HepG2 (cell line): ENCODE measurements at regions not wholly inside any gene's neighbourhood (a gene's known extent, or its start where the extent isn't known, plus 50 kb on each side); places are given as distances from the start of the nearest gene placed in this dataset.

Experiments
- ATAC-seq: fragments of 200-7000 bp; cut with Tn5 transposase; 3 replicates; pipeline ENCODE4 v1.9.1; 2020; ENCODE audit warnings: mild to moderate bottlenecking, moderate library complexity
- BruUV-seq: library from RNA; stranded (reverse); fragments of 400-500 nt; replicated peaks from 2 replicates; lab custom pipeline; 2021; lab: Mats Ljungman, UMichigan
- CTCF ChIA-PET: fragments of 300-600 bp; formaldehyde crosslinking; extraction: SDS; loops from one replicate; lab custom pipeline; 2021; ENCODE audit warnings: low total read pairs, inconsistent platforms, low intra/inter-chr PET ratio; lab: Yijun Ruan, JAX
- POLR2A ChIA-PET: fragments of 350-600 bp; sonication (Branson Sonifier 250); formaldehyde crosslinking; loops from one replicate; lab custom pipeline; 2020; ENCODE audit warnings: antibody characterized with exemption, inconsistent platforms; lab: Yijun Ruan, JAX
- DNase-seq: peaks from one replicate; pipeline ENCODE4 v3.0.0-alpha.2; 2015; ENCODE audit warnings: low spot score
- FAIRE-seq: peaks from 3 replicates; lab custom pipeline; 2011; peaks lifted over from hg19 to GRCh38; lab: Jason Lieb, UNC
- H2AFZ ChIP-seq: one replicate; pipeline ENCODE4 v1.6.1; 2011; ENCODE audit warnings: low read length, inconsistent platforms
- H3K27ac ChIP-seq: fragments of 300-600 bp; 3 replicates; pipeline ENCODE4 v1.8.0; 2011; ENCODE audit warnings: mixed run types, mild to moderate bottlenecking, mixed read lengths, low read length, inconsistent platforms; ENCODE audit not compliant: insufficient read depth; ENCODE audit errors: extremely low read length
- H3K27me3 ChIP-seq, 2 experiments: fragments of 200-600 bp in 1 of 2; 2 replicates in 1 of 2; 3 replicates in 1 of 2; pipeline versions ENCODE4 v1.6.0 to v1.8.0; 2011; ENCODE audit warnings: low read length in 2 of 2, mild to moderate bottlenecking in 2 of 2, moderate library complexity in 2 of 2, inconsistent platforms in 1 of 2; ENCODE audit not compliant: insufficient read depth in 2 of 2, control insufficient read depth in 1 of 2
- H3K36me3 ChIP-seq, 2 experiments: fragments of 200-600 bp in 1 of 2; replicated peaks in 1 of 2; 2 replicates in 1 of 2; 3 replicates in 1 of 2; pipeline versions ENCODE4 v1.5.1 to v1.8.0; 2011; ENCODE audit warnings: low read length in 2 of 2, inconsistent platforms in 1 of 2; ENCODE audit not compliant: insufficient read depth in 2 of 2, control insufficient read depth in 1 of 2
- H3K4me1 ChIP-seq: 2 replicates; pipeline ENCODE4 v1.5.1; 2012; ENCODE audit warnings: low read length, inconsistent platforms; ENCODE audit not compliant: insufficient read depth
- H3K4me2 ChIP-seq: 2 replicates; pipeline ENCODE4 v1.6.0; 2011; ENCODE audit warnings: low read depth, low read length, inconsistent platforms
- H3K4me3 ChIP-seq, 3 experiments: fragments of 200-600 bp in 1 of 3; sonication (generic), shearing (Covaris generic) in 1 of 3; replicated peaks in 1 of 3; 2 replicates each; pipeline ENCODE4 v1.5.1; 2011 to 2016; ENCODE audit warnings: low read length in 3 of 3, inconsistent platforms in 2 of 3, low read depth in 2 of 3, mild to moderate bottlenecking in 2 of 3, control low read depth in 1 of 3, mixed read lengths in 1 of 3; ENCODE audit not compliant: insufficient read depth in 1 of 3
- H3K79me2 ChIP-seq: one replicate; pipeline ENCODE4 v1.6.1; 2011; ENCODE audit warnings: low read length, inconsistent platforms; ENCODE audit not compliant: insufficient read depth
- H3K9ac ChIP-seq: 2 replicates; pipeline ENCODE4 v1.6.0; 2011; ENCODE audit warnings: mild to moderate bottlenecking, low read depth, low read length, inconsistent platforms; ENCODE audit not compliant: insufficient read depth
- H3K9me3 ChIP-seq: 2 replicates; pipeline ENCODE4 v1.5.1; 2012; ENCODE audit warnings: mild to moderate bottlenecking, low read length
- H4K20me1 ChIP-seq: 2 replicates; pipeline ENCODE4 v1.6.0; 2011; ENCODE audit warnings: inconsistent platforms, mild to moderate bottlenecking, low read length, moderate library complexity; ENCODE audit not compliant: insufficient read depth
- BHLHE40 ChIP-seq: IDR thresholded peaks from 2 replicates; pipeline ENCODE4 v1.6.1; 2011; ENCODE audit warnings: low read length, improper control_type of control experiment
- HOXA5 ChIP-seq: sonication (generic); formaldehyde crosslinking; IDR thresholded peaks from 2 replicates; pipeline ENCODE4 v1.4.0; 2020; ENCODE audit warnings: missing genetic modification reagents
- NAIF1 ChIP-seq: sonication (generic); formaldehyde crosslinking; IDR thresholded peaks from 2 replicates; pipeline ENCODE4 v1.5.0; 2020; ENCODE audit warnings: mild to moderate bottlenecking, missing genetic modification reagents, borderline replicate concordance
- NBN ChIP-seq: fragments of 450-650 bp; conservative IDR thresholded peaks from 2 replicates; pipeline ENCODE4 v1.6.1; 2017
- NPAS2 ChIP-seq: sonication (generic); formaldehyde crosslinking; IDR thresholded peaks from 2 replicates; pipeline ENCODE4 v1.8.0; 2022; ENCODE audit warnings: mild to moderate bottlenecking, missing genetic modification reagents, borderline replicate concordance
- NR1H2 ChIP-seq: sonication (generic); formaldehyde crosslinking; IDR thresholded peaks from 2 replicates; pipeline ENCODE4 v1.8.1; 2022; ENCODE audit warnings: low read depth, missing genetic modification reagents, borderline replicate concordance
- ZNF317 ChIP-seq: sonication (generic); formaldehyde crosslinking; IDR thresholded peaks from 2 replicates; pipeline ENCODE4 v1.5.0; 2020; ENCODE audit warnings: mild to moderate bottlenecking, missing genetic modification reagents
- ZNF382 ChIP-seq: sonication (generic); formaldehyde crosslinking; IDR thresholded peaks from 2 replicates; pipeline ENCODE4 v1.5.0; 2020; ENCODE audit warnings: missing genetic modification reagents, mild to moderate bottlenecking, borderline replicate concordance
- ZNF598 ChIP-seq: sonication (generic); formaldehyde crosslinking; IDR thresholded peaks from 2 replicates; pipeline ENCODE4 v1.5.1; 2020; ENCODE audit warnings: mild to moderate bottlenecking, missing genetic modification reagents, borderline replicate concordance
- ZNF747 ChIP-seq: sonication (generic); formaldehyde crosslinking; IDR thresholded peaks from 2 replicates; pipeline ENCODE4 v1.8.1; 2023; ENCODE audit warnings: missing genetic modification reagents, mild to moderate bottlenecking, borderline replicate concordance
- WGBS: methylation state at CpG from one replicate; pipeline ENCODE4 v1.1.6; 2017; ENCODE audit warnings: low lambda C conversion rate; 5-methylcytosine and 5-hydroxymethylcytosine counted together
- in situ Hi-C: cut with HindIII; loops from 2 replicates; pipeline ENCODE4 v1.10.0; 2017; ENCODE audit warnings: low pct_unique_long_range_greater_than_20kb; ENCODE audit not compliant: extremely low pct_ligation_motif_present
- intact Hi-C: fragments of 100-400 bp; cut with micrococcal nuclease; formaldehyde crosslinking; loops from one replicate; pipeline ENCODE4 v1.10.0; 2022; ENCODE audit not compliant: unreplicated experiment
- TF ChIP-seq, protein P1 (sequence below): sonication (generic); formaldehyde crosslinking; IDR thresholded peaks from 2 replicates; pipeline ENCODE4 v1.4.0; 2020; ENCODE audit warnings: missing genetic modification reagents
- TF ChIP-seq, protein P2 (sequence below): sonication (generic); formaldehyde crosslinking; IDR thresholded peaks from 2 replicates; pipeline ENCODE4 v1.4.0; 2020; ENCODE audit warnings: mild to moderate bottlenecking, missing genetic modification reagents

DNA sequence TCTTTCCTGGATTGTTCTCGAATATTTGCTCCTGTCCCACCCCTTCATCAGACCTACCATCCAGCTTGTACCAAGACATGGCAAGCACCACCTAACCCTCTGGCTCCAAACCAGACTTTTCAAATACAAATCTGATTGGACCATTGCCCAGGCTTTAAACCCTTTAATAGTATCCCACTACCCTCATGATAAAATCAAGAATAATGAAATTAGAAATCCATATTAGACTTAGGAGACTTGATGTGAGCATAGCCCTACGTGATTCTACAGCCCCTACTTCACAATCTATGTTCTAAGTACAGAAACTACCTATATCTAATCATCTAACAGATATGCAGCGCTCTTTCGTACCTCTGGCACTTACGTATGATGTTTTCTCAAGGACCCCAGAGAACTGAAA, 375.2 kb upstream of the CPEB2 start:
- Histone ChIP-seq H3K27ac (no peak overlapping the region), H3K9me3 (peaks cover 69% of the 10 kb centered on the region), H3K79me2 (no peaks in the 10 kb centered on the region), H3K4me2 (no peak overlapping the region), H3K36me3 (no peaks in the 10 kb centered on the region), H2AFZ (no peak overlapping the region), H3K4me1 (no peaks in the 10 kb centered on the region), H3K27me3 (no peaks in the 10 kb centered on the region), H3K4me3 (no peak overlapping the region), H3K9ac (no peak overlapping the region), H4K20me1 (no peaks in the 10 kb centered on the region)
- in situ Hi-C loops = no loop called here
- TF ChIP-seq, protein P1, sequence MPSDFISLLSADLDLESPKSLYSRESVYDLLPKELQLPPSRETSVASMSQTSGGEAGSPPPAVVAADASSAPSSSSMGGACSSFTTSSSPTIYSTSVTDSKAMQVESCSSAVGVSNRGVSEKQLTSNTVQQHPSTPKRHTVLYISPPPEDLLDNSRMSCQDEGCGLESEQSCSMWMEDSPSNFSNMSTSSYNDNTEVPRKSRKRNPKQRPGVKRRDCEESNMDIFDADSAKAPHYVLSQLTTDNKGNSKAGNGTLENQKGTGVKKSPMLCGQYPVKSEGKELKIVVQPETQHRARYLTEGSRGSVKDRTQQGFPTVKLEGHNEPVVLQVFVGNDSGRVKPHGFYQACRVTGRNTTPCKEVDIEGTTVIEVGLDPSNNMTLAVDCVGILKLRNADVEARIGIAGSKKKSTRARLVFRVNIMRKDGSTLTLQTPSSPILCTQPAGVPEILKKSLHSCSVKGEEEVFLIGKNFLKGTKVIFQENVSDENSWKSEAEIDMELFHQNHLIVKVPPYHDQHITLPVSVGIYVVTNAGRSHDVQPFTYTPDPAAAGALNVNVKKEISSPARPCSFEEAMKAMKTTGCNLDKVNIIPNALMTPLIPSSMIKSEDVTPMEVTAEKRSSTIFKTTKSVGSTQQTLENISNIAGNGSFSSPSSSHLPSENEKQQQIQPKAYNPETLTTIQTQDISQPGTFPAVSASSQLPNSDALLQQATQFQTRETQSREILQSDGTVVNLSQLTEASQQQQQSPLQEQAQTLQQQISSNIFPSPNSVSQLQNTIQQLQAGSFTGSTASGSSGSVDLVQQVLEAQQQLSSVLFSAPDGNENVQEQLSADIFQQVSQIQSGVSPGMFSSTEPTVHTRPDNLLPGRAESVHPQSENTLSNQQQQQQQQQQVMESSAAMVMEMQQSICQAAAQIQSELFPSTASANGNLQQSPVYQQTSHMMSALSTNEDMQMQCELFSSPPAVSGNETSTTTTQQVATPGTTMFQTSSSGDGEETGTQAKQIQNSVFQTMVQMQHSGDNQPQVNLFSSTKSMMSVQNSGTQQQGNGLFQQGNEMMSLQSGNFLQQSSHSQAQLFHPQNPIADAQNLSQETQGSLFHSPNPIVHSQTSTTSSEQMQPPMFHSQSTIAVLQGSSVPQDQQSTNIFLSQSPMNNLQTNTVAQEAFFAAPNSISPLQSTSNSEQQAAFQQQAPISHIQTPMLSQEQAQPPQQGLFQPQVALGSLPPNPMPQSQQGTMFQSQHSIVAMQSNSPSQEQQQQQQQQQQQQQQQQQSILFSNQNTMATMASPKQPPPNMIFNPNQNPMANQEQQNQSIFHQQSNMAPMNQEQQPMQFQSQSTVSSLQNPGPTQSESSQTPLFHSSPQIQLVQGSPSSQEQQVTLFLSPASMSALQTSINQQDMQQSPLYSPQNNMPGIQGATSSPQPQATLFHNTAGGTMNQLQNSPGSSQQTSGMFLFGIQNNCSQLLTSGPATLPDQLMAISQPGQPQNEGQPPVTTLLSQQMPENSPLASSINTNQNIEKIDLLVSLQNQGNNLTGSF = no peak
- TF ChIP-seq ZNF747 = no peak
- TF ChIP-seq NAIF1 (CRISPR knock-in tag) = no peak
- no peak for TF ChIP-seq ZNF382 (CRISPR knock-in tag)
- no peak for TF ChIP-seq HOXA5 (CRISPR knock-in tag)
- TF ChIP-seq ZNF317 (CRISPR knock-in tag) = no peak
- TF ChIP-seq NPAS2 (CRISPR knock-in tag) = no peak
- TF ChIP-seq, protein P2, sequence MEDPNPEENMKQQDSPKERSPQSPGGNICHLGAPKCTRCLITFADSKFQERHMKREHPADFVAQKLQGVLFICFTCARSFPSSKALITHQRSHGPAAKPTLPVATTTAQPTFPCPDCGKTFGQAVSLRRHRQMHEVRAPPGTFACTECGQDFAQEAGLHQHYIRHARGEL = no peak
- no peak for TF ChIP-seq ZNF598 (CRISPR knock-in tag)
- no peak for TF ChIP-seq BHLHE40
- no peak for TF ChIP-seq NR1H2 (CRISPR knock-in tag)
- no peak for TF ChIP-seq NBN
- ChIA-PET CTCF (no interaction called here), POLR2A (no interaction called here)
- ATAC-seq = no peak
- BruUV-seq = no TSS peak
- intact Hi-C loops = no loop called here
- no peak for DNase-seq
- no peak for FAIRE-seq
- WGBS = 30% methylated on average over 5 of the region's 5 CpGs
